ENCODE measurements at regions not wholly inside any gene's neighbourhood (a gene's known extent, or its start where the extent isn't known, plus 50 kb on each side); places are given as distances from the start of the nearest gene placed in this dataset.

GRCh38 chr13:30000370-30000765 is 150.0 kb upstream of the UBL3 start (continued):
- no peak for TF ChIP-seq ZNF462 (CRISPR knock-in tag; IDR thresholded peaks at IDR 0.05)

GRCh38 chr13:29999492-30000369 is 149.3 kb upstream of the UBL3 start:
- no peak overlapping the region; the same call in 1 of the 2 replicates for H3K27ac Mint-ChIP-seq
- Histone ChIP-seq H3F3A (replicated peaks; ENCODE audit: low read depth) (no peaks in the 10 kb centered on the region), H3K27me3 (ENCODE audit: insufficient read depth) (no peaks in the 10 kb centered on the region), H3K4me1 (ENCODE audit: insufficient read depth) (no peaks in the 10 kb centered on the region), H3K36me3 (ENCODE audit: insufficient read depth) (no peaks in the 10 kb centered on the region), H3K79me2 (replicated peaks; ENCODE audit: insufficient read depth) (no peaks in the 10 kb centered on the region), H3K4me3 (no peak overlapping the region), H3K9me2 (ENCODE audit: insufficient read depth) (no peaks in the 10 kb centered on the region), H2AFZ (peak overlapping the region; percentile 81; the same call in 1 of the 2 replicates), H3K4me2 (no peak overlapping the region), H4K20me1 (replicated peaks; ENCODE audit: insufficient read depth) (no peaks in the 10 kb centered on the region), H3K27ac (ENCODE audit: low read depth) (no peak overlapping the region)
- no peaks in the 10 kb centered on the region for H3K36me3 Mint-ChIP-seq (ENCODE audit: low read depth)
- peaks cover 5% of the 10 kb centered on the region for H3K27me3 Mint-ChIP-seq (ENCODE audit: insufficient read depth, low read depth, poor library complexity)
- H3K4me3 Mint-ChIP-seq: no peak overlapping the region
- H3K9me3 Mint-ChIP-seq: no peaks in the 10 kb centered on the region; the same call in 2 of the 3 replicates
- ATAC-seq: no peak
- peaks cover 3% of the 10 kb centered on the region; the same call in 2 of the 3 replicates for H3K4me1 Mint-ChIP-seq
- DNase-seq (ENCODE audit: low spot score): no peak
- TF ChIP-seq ETS1 (IDR thresholded peaks at IDR 0.05): no peak
- no peak for TF ChIP-seq REST (IDR thresholded peaks at IDR 0.05; ENCODE audit: unreplicated experiment)
- TF ChIP-seq POLR2AphosphoS5 (IDR thresholded peaks at IDR 0.05; ENCODE audit: low read depth): no peak

All from GM23338 (cell line).